NCI-H1092 treated with DMSO at 0.1 percent for 48 hours (cell line): ENCODE measurements at regions not wholly inside any gene's neighbourhood (a gene's known extent, or its start where the extent isn't known, plus 50 kb on each side); places are given as distances from the start of the nearest gene placed in this dataset.

ENCODE experiments used
- DNase-seq: peaks from one replicate; lab custom pipeline; 2025; lab: John Stamatoyannopoulos, UW

DNA sequence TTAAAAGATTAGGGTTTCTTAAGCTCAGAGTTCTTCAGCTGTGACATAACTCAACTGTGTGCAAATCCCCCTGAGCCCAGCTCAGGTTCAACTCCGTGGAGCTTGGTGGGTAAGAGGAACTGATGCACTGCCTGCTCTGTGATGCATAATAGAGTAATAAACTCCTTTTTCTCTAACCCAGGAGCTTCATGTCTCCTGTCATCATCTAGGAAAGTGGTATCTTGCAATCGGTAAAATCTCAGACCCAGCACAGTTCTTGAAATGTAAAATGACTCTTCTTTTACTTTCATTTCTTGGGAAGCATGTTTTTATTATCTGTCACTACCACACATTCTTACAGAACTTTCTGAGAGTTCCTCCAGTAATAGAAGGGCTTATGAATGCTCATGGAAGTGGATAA is 123.8 kb upstream of the PCDH9 start:
- DNase-seq, result no peak

GRCh38 chr13:67353031-67353430 is 122.9 kb upstream of the PCDH9 start:
- DNase-seq, result no peak

GRCh38 chr13:67351909-67352308 is 121.8 kb upstream of the PCDH9 start:
- no peak for DNase-seq

- DNase-seq, result no peak
Measured at GRCh38 chr13:67351114-67351513, 121.0 kb upstream of the PCDH9 start.

DNA sequence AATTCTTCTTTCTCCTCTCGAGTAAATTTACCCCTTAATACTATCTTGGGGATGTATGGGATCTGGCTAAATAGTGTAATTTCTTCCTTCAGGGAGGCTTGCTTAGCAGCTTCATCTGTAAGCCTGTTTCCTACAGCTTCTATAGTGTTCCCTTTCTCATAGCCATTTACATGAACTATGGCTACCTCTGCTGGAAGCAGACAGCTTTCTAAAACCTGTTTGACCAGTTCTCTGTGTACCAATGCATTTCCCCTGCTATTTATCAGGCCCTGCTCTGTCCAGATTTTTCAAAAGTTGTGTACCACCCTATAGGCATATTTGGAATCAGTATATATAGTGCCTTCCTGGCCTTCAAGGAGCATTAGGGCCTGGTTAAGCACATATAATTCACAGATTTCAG is 113.6 kb upstream of the PCDH9 start:
- DNase-seq, result no peak

- DNase-seq, result no peak
Measured at GRCh38 chr13:67341406-67341805, 111.3 kb upstream of the PCDH9 start.

DNA sequence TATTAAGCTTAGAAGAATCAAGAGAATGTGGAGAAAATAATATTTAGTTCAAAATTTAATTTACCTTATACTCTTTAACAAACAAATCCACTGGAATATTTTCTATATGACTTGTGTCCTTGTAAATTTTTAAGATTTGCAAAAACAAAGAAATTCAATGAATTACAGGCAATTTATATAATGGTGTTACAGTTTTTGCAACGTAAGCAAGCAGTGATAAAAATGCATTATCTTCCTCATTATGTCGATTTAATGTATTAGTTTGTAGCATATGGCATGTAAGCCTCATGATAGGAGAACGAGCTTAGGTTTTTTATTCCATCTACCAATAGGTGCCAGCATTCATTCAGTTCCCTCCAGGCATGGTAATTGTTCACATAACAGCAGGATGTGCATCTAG is 100.0 kb upstream of the PCDH9 start:
- DNase-seq, result no peak

DNA sequence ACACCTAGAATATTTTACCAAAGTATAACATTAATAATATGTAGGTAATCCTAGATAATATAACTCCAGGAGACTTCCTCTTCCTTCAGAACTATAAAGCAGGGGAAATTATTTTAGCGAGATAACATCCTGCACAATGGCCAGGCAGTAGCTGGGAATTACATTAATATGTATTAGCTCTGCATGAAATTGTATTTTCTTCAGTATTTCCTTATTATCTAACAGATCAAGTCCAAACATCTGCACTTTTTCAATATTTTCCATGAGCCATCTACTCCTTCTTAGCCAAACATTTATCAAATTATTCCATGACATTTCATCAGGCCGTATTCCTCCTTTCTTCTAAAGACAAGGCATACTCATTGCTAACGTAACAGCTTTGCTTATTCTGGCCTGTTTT is 98.8 kb upstream of the PCDH9 start:
- DNase-seq, result no peak

DNA sequence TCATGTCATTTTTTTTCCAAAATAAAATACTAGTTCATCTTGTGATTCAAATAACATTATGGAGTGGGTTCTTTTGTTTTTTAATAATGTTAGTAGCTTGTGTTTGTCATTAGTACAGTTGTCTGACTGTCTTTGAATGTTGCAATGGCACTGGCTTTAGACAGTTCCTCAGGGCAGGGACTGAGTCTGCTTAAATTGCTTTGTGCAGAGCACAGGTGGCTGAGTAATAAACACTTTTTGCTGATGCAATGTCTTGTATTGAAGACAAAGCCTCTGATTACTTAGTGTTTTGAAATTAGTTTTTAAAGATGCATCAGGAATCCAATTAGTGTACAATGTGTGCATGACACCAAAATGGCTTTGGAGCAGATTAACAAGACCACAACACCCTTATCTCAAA is 88.7 kb upstream of the PCDH9 start:
- no peak for DNase-seq

DNA sequence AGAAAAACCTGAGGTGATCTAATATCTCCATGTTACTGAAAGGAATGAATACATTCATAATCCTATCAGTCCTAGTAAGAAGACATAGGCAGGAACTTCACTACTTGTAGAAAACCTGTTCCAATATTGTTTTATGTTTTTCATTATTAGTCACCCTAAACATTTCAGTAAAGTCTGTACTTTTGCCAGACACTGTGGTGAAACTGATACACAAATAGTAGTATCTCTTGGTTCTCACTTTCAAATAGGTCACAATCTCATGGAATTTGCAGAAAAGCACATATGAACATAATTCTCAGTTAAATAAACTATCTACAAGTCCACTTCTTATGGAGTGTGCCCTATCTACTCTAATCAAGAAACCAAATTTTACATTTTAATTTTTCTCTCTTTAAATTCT is 88.3 kb upstream of the PCDH9 start:
- DNase-seq, result no peak

GRCh38 chr13:67314405-67314804 is 84.3 kb upstream of the PCDH9 start:
- no peak for DNase-seq

- no peak for DNase-seq
Measured at GRCh38 chr13:67308004-67308772, 78.1 kb upstream of the PCDH9 start.

- DNase-seq, result no peak
Measured at GRCh38 chr13:67306742-67307141, 76.6 kb upstream of the PCDH9 start.

GRCh38 chr13:67303661-67304333 is 73.7 kb upstream of the PCDH9 start:
- DNase-seq, result no peak

GRCh38 chr13:67299751-67300150 is 69.6 kb upstream of the PCDH9 start:
- no peak for DNase-seq

DNA sequence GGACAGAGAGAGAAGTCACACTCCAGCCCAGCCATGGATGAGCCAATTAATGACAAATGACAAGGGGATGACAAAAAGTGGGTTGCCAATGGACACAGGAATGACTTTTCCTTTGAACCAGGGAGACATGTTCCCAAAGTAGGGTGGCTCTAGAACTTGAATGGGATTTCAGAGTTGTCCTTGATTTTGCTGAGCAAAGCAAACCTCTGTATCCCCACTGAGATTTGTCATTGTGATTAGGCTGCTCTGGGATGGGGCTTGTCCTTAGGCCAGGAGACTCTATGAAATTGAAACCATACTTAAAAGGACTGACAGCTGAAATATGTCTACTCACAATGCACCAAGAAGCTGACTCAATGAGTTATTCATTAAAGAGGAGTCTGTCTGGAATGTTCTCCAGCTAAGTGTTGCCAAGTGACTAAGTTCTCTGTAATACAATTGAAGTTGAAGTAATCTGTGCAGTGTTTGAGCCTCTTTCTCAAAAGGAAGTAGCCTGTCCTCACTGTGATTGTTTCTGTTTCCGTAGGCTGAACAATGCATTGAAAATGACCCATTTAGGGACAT is 69.0 kb upstream of the PCDH9 start:
- DNase-seq, result no peak

DNA sequence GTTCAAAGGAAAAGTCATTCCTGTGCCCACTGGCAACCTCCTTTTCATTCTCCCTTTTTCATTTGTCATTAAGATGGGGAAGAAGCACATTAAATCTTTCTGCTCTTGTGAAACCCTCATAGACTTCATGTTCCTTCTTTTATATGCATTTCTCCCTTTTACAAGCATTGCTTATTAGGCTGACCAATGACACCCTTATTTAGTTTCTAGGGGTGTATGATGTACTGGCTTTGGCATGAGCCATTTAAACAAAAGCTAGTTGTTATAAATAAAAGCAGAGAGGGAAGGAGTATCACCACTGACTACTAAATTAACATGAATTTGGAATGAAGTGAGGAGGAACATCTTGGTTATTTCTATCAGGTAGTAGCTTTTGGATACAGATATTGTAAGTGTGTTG is 68.2 kb upstream of the PCDH9 start:
- no peak for DNase-seq

DNA sequence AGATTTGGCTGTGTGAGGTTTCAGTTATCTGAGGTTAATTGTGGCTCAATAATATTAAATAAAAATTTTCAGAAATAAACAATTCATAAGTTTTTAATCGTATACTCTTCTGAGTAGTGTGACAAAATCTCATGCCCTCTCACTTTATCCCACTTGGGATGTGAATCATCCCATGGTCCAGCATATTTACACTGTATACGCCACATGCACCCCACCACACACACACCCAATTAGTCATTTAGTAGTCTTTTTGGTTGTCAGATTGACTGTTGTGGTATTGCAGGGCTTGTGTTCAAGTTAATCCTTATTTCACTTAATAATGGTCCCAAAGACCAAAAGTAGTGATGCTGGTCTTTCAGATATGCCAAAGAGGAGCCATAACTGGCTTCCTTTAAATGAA is 66.4 kb upstream of the PCDH9 start:
- DNase-seq, result no peak

GRCh38 chr13:67292886-67293285 is 62.8 kb upstream of the PCDH9 start:
- DNase-seq, result no peak

- DNase-seq, result no peak
Measured at GRCh38 chr13:67285611-67286010, 55.5 kb upstream of the PCDH9 start.

DNA sequence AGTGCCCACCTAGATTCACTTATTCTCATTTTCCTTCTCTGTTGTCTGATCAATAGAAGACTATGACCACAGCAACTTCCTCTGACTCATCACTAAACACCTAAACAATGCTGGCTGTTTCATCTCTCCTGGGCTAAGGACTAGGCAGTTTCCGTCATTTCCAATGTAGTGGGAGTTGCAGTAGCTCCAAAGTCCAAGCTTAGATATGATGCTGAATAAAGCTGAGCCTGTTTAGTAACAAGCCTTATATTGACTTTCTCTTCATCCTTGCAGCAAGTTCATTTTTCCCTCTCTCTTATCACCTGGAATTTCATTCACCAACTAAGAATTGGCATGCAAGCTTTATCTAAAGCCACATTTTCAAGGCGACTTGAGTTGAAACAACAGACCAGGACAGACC is 53.5 kb upstream of the PCDH9 start:
- DNase-seq, result no peak

- no peak for DNase-seq
Measured at GRCh38 chr13:67281466-67281865, 51.3 kb upstream of the PCDH9 start.
